Caco-2 (cell line): ENCODE measurements at regions not wholly inside any gene's neighbourhood (a gene's known extent, or its start where the extent isn't known, plus 50 kb on each side); places are given as distances from the start of the nearest gene placed in this dataset.
"Not testable (repeated sequence)": the region's sequence is repeated elsewhere in the genome, so short reads cannot be mapped to it uniquely, and the experiment has no call there.

Experiments used
- BruUV-seq: library from RNA; stranded (reverse); fragments of 400-500 nt; replicated peaks from 2 replicates; lab custom pipeline; 2021; lab: Mats Ljungman, UMichigan
- CTCF ChIA-PET: fragments of 300-600 bp; sonication (Branson Sonifier 250); formaldehyde crosslinking; loops from one replicate; lab custom pipeline; 2022; ENCODE audit warnings: antibody characterized with exemption; lab: Charles Lee
- POLR2A ChIA-PET: fragments of 300-600 bp; sonication (Branson Sonifier 250); formaldehyde crosslinking; loops from one replicate; lab custom pipeline; 2022; ENCODE audit warnings: antibody characterized with exemption; lab: Charles Lee
- DNase-seq, 2 experiments: peaks; one replicate each; pipeline versions ENCODE4 v3.0.0 to v3.0.0-alpha.2; 2020 to 2022
- H3K27me3 ChIP-seq: replicated peaks from 2 replicates; pipeline ENCODE4 v1.6.0; 2011; ENCODE audit warnings: low read length; ENCODE audit not compliant: control insufficient read depth, insufficient read depth
- H3K36me3 ChIP-seq: 2 replicates; pipeline ENCODE4 v1.5.1; 2011; ENCODE audit warnings: low read length; ENCODE audit not compliant: control insufficient read depth, insufficient read depth
- H3K4me1 ChIP-seq: fragments of 250-450 bp; sonication (Bioruptor Pico); 2 replicates; pipeline ENCODE4 v1.5.1; 2020; ENCODE audit warnings: mild to moderate bottlenecking
- H3K4me3 ChIP-seq: 2 replicates; pipeline ENCODE4 v1.5.1; 2011; ENCODE audit warnings: low read depth, mild to moderate bottlenecking, control low read depth, low read length
- H3K9me3 ChIP-seq: fragments of 250-450 bp; sonication (Bioruptor Pico); 2 replicates; pipeline ENCODE4 v1.5.1; 2020; ENCODE audit warnings: mild to moderate bottlenecking, moderate library complexity
- H3K27ac Mint-ChIP-seq: one replicate; pipeline ENCODE4 v1.8.0; 2022; ENCODE audit warnings: mixed read lengths; ENCODE audit not compliant: unreplicated experiment
- H3K27me3 Mint-ChIP-seq: one replicate; pipeline ENCODE4 v1.8.0; 2022; ENCODE audit warnings: mixed read lengths; ENCODE audit not compliant: insufficient read depth, unreplicated experiment
- H3K36me3 Mint-ChIP-seq: one replicate; pipeline ENCODE4 v1.8.0; 2022; ENCODE audit warnings: mild to moderate bottlenecking, mixed read lengths; ENCODE audit not compliant: insufficient read depth, unreplicated experiment
- H3K4me1 Mint-ChIP-seq: one replicate; pipeline ENCODE4 v1.8.0; 2022; ENCODE audit warnings: low read depth, mixed read lengths; ENCODE audit not compliant: unreplicated experiment
- H3K4me3 Mint-ChIP-seq: one replicate; pipeline ENCODE4 v1.8.0; 2022; ENCODE audit warnings: mild to moderate bottlenecking, moderate library complexity, mixed read lengths; ENCODE audit not compliant: unreplicated experiment
- H3K9me3 Mint-ChIP-seq: one replicate; pipeline ENCODE4 v1.8.0; 2022; ENCODE audit warnings: mixed read lengths; ENCODE audit not compliant: unreplicated experiment
- CTCF ChIP-seq, 2 experiments: fragments of 200-600 bp in 1 of 2; IDR thresholded peaks; 1 replicate in 1 of 2; 2 replicates in 1 of 2; pipeline versions ENCODE4 v1.5.1 to v1.8.0; 2011 to 2022; ENCODE audit warnings: antibody characterized with exemption in 1 of 2, control low read depth in 1 of 2, inconsistent platforms in 1 of 2, low read depth in 1 of 2, low read length in 1 of 2, mild to moderate bottlenecking in 1 of 2, moderate library complexity in 1 of 2; ENCODE audit not compliant: insufficient read depth in 1 of 2, severe bottlenecking in 1 of 2, unreplicated experiment in 1 of 2
- intact Hi-C: fragments of 100-400 bp; cut with micrococcal nuclease; formaldehyde crosslinking; loops from one replicate; pipeline ENCODE4 v1.10.0; 2022; ENCODE audit not compliant: unreplicated experiment

- TF ChIP-seq CTCF (IDR thresholded peaks at IDR 0.05; ENCODE audit: insufficient read depth in 1 of 2, low read depth in 1 of 2, low read length in 1 of 2, severe bottlenecking in 1 of 2, unreplicated experiment in 1 of 2): no peak
- Histone ChIP-seq H3K36me3 (no peaks in the 10 kb centered on the region), H3K4me3 (no peak overlapping the region), H3K4me1 (no peaks in the 10 kb centered on the region), H3K9me3 (no peaks in the 10 kb centered on the region; the same call in none of the 2 replicates), H3K27me3 (no peaks in the 10 kb centered on the region)
- POLR2A ChIA-PET: no interaction called here
- CTCF ChIA-PET: no interaction called here
- H3K27ac Mint-ChIP-seq: no peak overlapping the region
- H3K9me3 Mint-ChIP-seq: peaks cover 17% of the 10 kb centered on the region
- no peaks in the 10 kb centered on the region for H3K4me1 Mint-ChIP-seq
- no peaks in the 10 kb centered on the region for H3K36me3 Mint-ChIP-seq
- no TSS peak for BruUV-seq
- intact Hi-C loops: no loop called here
- no peak overlapping the region for H3K4me3 Mint-ChIP-seq
- no peaks in the 10 kb centered on the region for H3K27me3 Mint-ChIP-seq
- DNase-seq: no peak
Measured at GRCh38 chr13:55160867-55161266, 1979.9 kb upstream of the PRR20A start.

- intact Hi-C loops, H3K36me3 Mint-ChIP-seq, H3K4me3 Mint-ChIP-seq, H3K4me1 ChIP-seq, H3K4me1 Mint-ChIP-seq, H3K27ac Mint-ChIP-seq, H3K27me3 Mint-ChIP-seq, H3K9me3 ChIP-seq, BruUV-seq, H3K27me3 ChIP-seq, DNase-seq, POLR2A ChIA-PET, H3K36me3 ChIP-seq, H3K9me3 Mint-ChIP-seq, CTCF ChIA-PET, H3K4me3 ChIP-seq: not testable (repeated sequence)
Measured at GRCh38 chr13:55178582-55178981, 1962.1 kb upstream of the PRR20A start.

GRCh38 chr13:55190996-55191395 lies 1949.7 kb upstream of the PRR20A start:
- H3K27me3 ChIP-seq: no peaks in the 10 kb centered on the region
- H3K4me1 ChIP-seq: no peaks in the 10 kb centered on the region
- no peaks in the 10 kb centered on the region for H3K36me3 ChIP-seq
- TF ChIP-seq CTCF (IDR thresholded peaks at IDR 0.05; ENCODE audit: insufficient read depth in 1 of 2, low read depth in 1 of 2, low read length in 1 of 2, severe bottlenecking in 1 of 2, unreplicated experiment in 1 of 2): no peak
- H3K27me3 Mint-ChIP-seq: no peaks in the 10 kb centered on the region
- H3K27ac Mint-ChIP-seq: no peak overlapping the region
- H3K36me3 Mint-ChIP-seq: no peaks in the 10 kb centered on the region
- no peaks in the 10 kb centered on the region for H3K9me3 ChIP-seq
- POLR2A ChIA-PET: no interaction called here
- no TSS peak for BruUV-seq
- H3K4me1 Mint-ChIP-seq: no peaks in the 10 kb centered on the region
- CTCF ChIA-PET: no interaction called here
- DNase-seq: no peak
- no peaks in the 10 kb centered on the region for H3K9me3 Mint-ChIP-seq
- H3K4me3 Mint-ChIP-seq: no peak overlapping the region
- H3K4me3 ChIP-seq: no peak overlapping the region
- intact Hi-C loops: loop anchor here (10.0 kb wide), 1 partner anchor 324 kb away; no protein-coding TSS in a partner anchor

- no peaks in the 10 kb centered on the region for H3K36me3 Mint-ChIP-seq
- no peaks in the 10 kb centered on the region; the same call in 1 of the 2 replicates for H3K27me3 ChIP-seq
- peak; percentile 26 to 45 for DNase-seq
- no TSS peak for BruUV-seq
- TF ChIP-seq CTCF (IDR thresholded peaks at IDR 0.05; ENCODE audit: insufficient read depth in 1 of 2, low read depth in 1 of 2, low read length in 1 of 2, severe bottlenecking in 1 of 2, unreplicated experiment in 1 of 2): peak in 1 of 2 experiments; percentile 53
- no peaks in the 10 kb centered on the region for H3K4me1 ChIP-seq
- H3K27ac Mint-ChIP-seq: no peak overlapping the region
- H3K4me1 Mint-ChIP-seq: no peaks in the 10 kb centered on the region
- H3K36me3 ChIP-seq: no peaks in the 10 kb centered on the region
- no peak overlapping the region for H3K4me3 Mint-ChIP-seq
- H3K9me3 Mint-ChIP-seq: no peaks in the 10 kb centered on the region
- intact Hi-C loops: loop anchor here (1.0 to 10.0 kb wide), 3 partner anchors 31 to 316 kb away; no protein-coding TSS in a partner anchor
- H3K9me3 ChIP-seq: no peaks in the 10 kb centered on the region
- no peaks in the 10 kb centered on the region for H3K27me3 Mint-ChIP-seq
- no peak overlapping the region for H3K4me3 ChIP-seq
- ChIA-PET POLR2A (no interaction called here), CTCF (interaction anchor here (0.8 to 1.2 kb wide), 2 partner anchors 32 to 46 kb away, joined by 3 to 8 read pairs; no protein-coding TSS in a partner anchor)
Measured at GRCh38 chr13:55199134-55199533, 1941.6 kb upstream of the PRR20A start.
